Astrocyte of the spinal cord (primary cell): ENCODE measurements at regions not wholly inside any gene's neighbourhood (a gene's known extent, or its start where the extent isn't known, plus 50 kb on each side); places are given as distances from the start of the nearest gene placed in this dataset.
A peak's percentile ranks its signal among the peaks of the same experiment; 100 is the strongest.

Experiments used
- DNase-seq: peaks from one replicate; pipeline ENCODE4 v3.0.0; 2011; ENCODE audit warnings: low read depth, low spot score
- H3K4me3 ChIP-seq: 2 replicates; pipeline ENCODE4 v1.5.1; 2011; ENCODE audit warnings: low read depth, mild to moderate bottlenecking, low read length, moderate library complexity
- CTCF ChIP-seq: IDR thresholded peaks from 2 replicates; pipeline ENCODE4 v1.5.1; 2012; ENCODE audit warnings: low read depth, mild to moderate bottlenecking, low read length, inconsistent platforms
- in situ Hi-C: cut with HindIII; loops from 2 replicates; pipeline ENCODE4 v1.10.0; 2017; ENCODE audit warnings: low sequenced_read_pairs

- no peak for DNase-seq
- no peak for TF ChIP-seq CTCF
- in situ Hi-C loops = no loop called here
- no peak overlapping the region for H3K4me3 ChIP-seq
Measured at GRCh38 chr1:232557096-232557495, 72.8 kb downstream of the SIPA1L2 start.

- DNase-seq = no peak
- in situ Hi-C loops = no loop called here
- TF ChIP-seq CTCF = no peak
Measured at GRCh38 chr1:232556351-232556750, 73.6 kb downstream of the SIPA1L2 start.

GRCh38 chr1:232555494-232556210 is 74.3 kb downstream of the SIPA1L2 start:
- peak; percentile 48 for DNase-seq
- no peak for TF ChIP-seq CTCF
- H3K4me3 ChIP-seq = no peak overlapping the region
- in situ Hi-C loops = no loop called here

More at GRCh38 chr1:232556351-232556750, 73.6 kb downstream of the SIPA1L2 start:
- no peak overlapping the region for H3K4me3 ChIP-seq

GRCh38 chr1:232554409-232554808 is 75.5 kb downstream of the SIPA1L2 start:
- DNase-seq = no peak
- in situ Hi-C loops = no loop called here
- TF ChIP-seq CTCF = no peak
- no peak overlapping the region for H3K4me3 ChIP-seq

- in situ Hi-C loops = no loop called here
- peak; percentile 68 for DNase-seq
- no peak overlapping the region for H3K4me3 ChIP-seq
- TF ChIP-seq CTCF = no peak
Measured at GRCh38 chr1:232553809-232554208, 76.1 kb downstream of the SIPA1L2 start.

- in situ Hi-C loops = no loop called here
- H3K4me3 ChIP-seq = no peak overlapping the region
- no peak for TF ChIP-seq CTCF
- DNase-seq = peak; percentile 23
Measured at GRCh38 chr1:232553050-232553754, 76.7 kb downstream of the SIPA1L2 start.
